Activated CD4-positive, alpha-beta T cell treated with anti-CD3 and anti-CD28 coated beads for 36 hours (primary cell): ENCODE measurements at regions not wholly inside any gene's neighbourhood (a gene's known extent, or its start where the extent isn't known, plus 50 kb on each side); places are given as distances from the start of the nearest gene placed in this dataset.

Experiments
- ATAC-seq: fragments of 200-7000 bp; cut with Tn5 transposase; one replicate; pipeline ENCODE4 v1.10.0; 2021; ENCODE audit warnings: mild to moderate bottlenecking, moderate library complexity
- CTCF ChIA-PET: fragments of 350-600 bp; sonication (Branson Sonifier 250); formaldehyde crosslinking; loops from one replicate; lab custom pipeline; 2021; ENCODE audit warnings: antibody characterized with exemption; lab: Charles Lee
- POLR2A ChIA-PET: fragments of 350-600 bp; sonication (Branson Sonifier 250); formaldehyde crosslinking; loops from one replicate; lab custom pipeline; 2021; ENCODE audit warnings: antibody characterized with exemption, inconsistent platforms; lab: Charles Lee
- DNase-seq: peaks from one replicate; pipeline ENCODE4 v3.0.0-alpha.2; 2020
- H3K27ac Mint-ChIP-seq: one replicate; pipeline ENCODE4 v1.8.0; 2021; ENCODE audit warnings: mixed read lengths
- H3K27me3 Mint-ChIP-seq: one replicate; pipeline ENCODE4 v1.8.0; 2021; ENCODE audit warnings: mixed read lengths
- H3K36me3 Mint-ChIP-seq: one replicate; pipeline ENCODE4 v1.8.0; 2021; ENCODE audit warnings: low read depth, mixed read lengths
- H3K4me1 Mint-ChIP-seq: one replicate; pipeline ENCODE4 v1.8.0; 2021; ENCODE audit warnings: mixed read lengths
- H3K4me3 Mint-ChIP-seq: one replicate; pipeline ENCODE4 v1.8.0; 2021; ENCODE audit warnings: mild to moderate bottlenecking, moderate library complexity, mixed read lengths
- H3K9me3 Mint-ChIP-seq: one replicate; pipeline ENCODE4 v1.8.0; 2021; ENCODE audit warnings: low read depth, mixed read lengths
- intact Hi-C, 2 experiments: fragments of 100-400 bp; cut with DNase I in 1 of 2; cut with micrococcal nuclease in 1 of 2; formaldehyde crosslinking; loops; one replicate each; pipeline versions ENCODE4 v1.14.2 to v1.15.1; 2022 to 2024; cut with DNase I, micrococcal nuclease

- Mint-ChIP-seq H3K27ac (no peak overlapping the region), H3K36me3 (no peaks in the 10 kb centered on the region), H3K4me3 (no peak overlapping the region), H3K4me1 (no peaks in the 10 kb centered on the region), H3K9me3 (no peaks in the 10 kb centered on the region), H3K27me3 (no peaks in the 10 kb centered on the region)
- DNase-seq, result no peak
- CTCF ChIA-PET, result interaction anchor here (0.6 kb wide), 1 partner anchor 1302 kb away, joined by 3 read pairs; no protein-coding TSS in a partner anchor
- intact Hi-C loops, result no loop called here
- POLR2A ChIA-PET, result no interaction called here
- ATAC-seq, result no peak
These were observed 566.3 kb downstream of the TCERG1L start for GRCh38 chr10:130745251-130745650.

GRCh38 chr10:130745821-130746220, 565.7 kb downstream of the TCERG1L start:
- no peaks in the 10 kb centered on the region for H3K9me3 Mint-ChIP-seq
- POLR2A ChIA-PET, result no interaction called here
- intact Hi-C loops, result no loop called here
- no peaks in the 10 kb centered on the region for H3K27me3 Mint-ChIP-seq
- H3K4me1 Mint-ChIP-seq, result no peaks in the 10 kb centered on the region
- H3K4me3 Mint-ChIP-seq, result no peak overlapping the region
- CTCF ChIA-PET, result interaction anchor here (0.5 kb wide), 1 partner anchor 434 kb away, joined by 3 read pairs; no protein-coding TSS in a partner anchor
- ATAC-seq (no peak), DNase-seq (no peak)
- no peak overlapping the region for H3K27ac Mint-ChIP-seq
- no peaks in the 10 kb centered on the region for H3K36me3 Mint-ChIP-seq

GRCh38 chr10:130746311-130746710, 565.2 kb downstream of the TCERG1L start:
- Mint-ChIP-seq H3K4me1 (no peaks in the 10 kb centered on the region), H3K9me3 (no peaks in the 10 kb centered on the region), H3K4me3 (no peak overlapping the region), H3K27me3 (no peaks in the 10 kb centered on the region), H3K27ac (no peak overlapping the region), H3K36me3 (no peaks in the 10 kb centered on the region)
- ChIA-PET CTCF (interaction anchor here (0.5 kb wide), 1 partner anchor 433 kb away, joined by 3 read pairs; no protein-coding TSS in a partner anchor), POLR2A (no interaction called here)
- intact Hi-C loops, result no loop called here
- no peak for DNase-seq
- no peak for ATAC-seq

- no peaks in the 10 kb centered on the region for H3K9me3 Mint-ChIP-seq
- H3K4me3 Mint-ChIP-seq, result no peak overlapping the region
- CTCF ChIA-PET, result no interaction called here
- H3K27me3 Mint-ChIP-seq, result no peaks in the 10 kb centered on the region
- no peaks in the 10 kb centered on the region for H3K36me3 Mint-ChIP-seq
- POLR2A ChIA-PET, result no interaction called here
- ATAC-seq, result no peak
- no peaks in the 10 kb centered on the region for H3K4me1 Mint-ChIP-seq
- intact Hi-C loops, result no loop called here
- no peak for DNase-seq
- no peak overlapping the region for H3K27ac Mint-ChIP-seq
These were observed 564.2 kb downstream of the TCERG1L start for GRCh38 chr10:130747356-130747755.

- ChIA-PET CTCF (no interaction called here), POLR2A (no interaction called here)
- no peak overlapping the region for H3K27ac Mint-ChIP-seq
- H3K9me3 Mint-ChIP-seq, result no peaks in the 10 kb centered on the region
- no peaks in the 10 kb centered on the region for H3K27me3 Mint-ChIP-seq
- no peak for DNase-seq
- no peaks in the 10 kb centered on the region for H3K4me1 Mint-ChIP-seq
- intact Hi-C loops, result no loop called here
- no peaks in the 10 kb centered on the region for H3K36me3 Mint-ChIP-seq
- no peak overlapping the region for H3K4me3 Mint-ChIP-seq
- ATAC-seq, result no peak
These were observed 563.6 kb downstream of the TCERG1L start for GRCh38 chr10:130747946-130748345.

GRCh38 chr10:130748409-130749057, 563.0 kb downstream of the TCERG1L start:
- H3K9me3 Mint-ChIP-seq, result no peaks in the 10 kb centered on the region

GRCh38 chr10:130749911-130750310, 561.6 kb downstream of the TCERG1L start:
- Mint-ChIP-seq H3K27me3 (no peaks in the 10 kb centered on the region), H3K4me3 (no peak overlapping the region), H3K4me1 (no peaks in the 10 kb centered on the region), H3K27ac (no peak overlapping the region), H3K36me3 (no peaks in the 10 kb centered on the region), H3K9me3 (peaks cover 3% of the 10 kb centered on the region)
- ATAC-seq, result no peak
- ChIA-PET CTCF (interaction anchor here (0.7 kb wide), 1 partner anchor 124 kb away, joined by 3 read pairs; no protein-coding TSS in a partner anchor), POLR2A (no interaction called here)
- DNase-seq, result no peak
- intact Hi-C loops, result no loop called here

More at GRCh38 chr10:130748409-130749057, 563.0 kb downstream of the TCERG1L start:
- CTCF ChIA-PET, result no interaction called here
- DNase-seq (no peak), ATAC-seq (no peak)
- H3K4me3 Mint-ChIP-seq, result no peak overlapping the region
- POLR2A ChIA-PET, result no interaction called here
- no peak overlapping the region for H3K27ac Mint-ChIP-seq
- H3K27me3 Mint-ChIP-seq, result no peaks in the 10 kb centered on the region
- no peaks in the 10 kb centered on the region for H3K4me1 Mint-ChIP-seq
- intact Hi-C loops, result no loop called here
- no peaks in the 10 kb centered on the region for H3K36me3 Mint-ChIP-seq

- H3K9me3 Mint-ChIP-seq, result peaks cover 7% of the 10 kb centered on the region
- no peaks in the 10 kb centered on the region for H3K36me3 Mint-ChIP-seq
- no peak overlapping the region for H3K4me3 Mint-ChIP-seq
- no peaks in the 10 kb centered on the region for H3K27me3 Mint-ChIP-seq
- intact Hi-C loops, result no loop called here
- ChIA-PET CTCF (interaction anchor here (0.7 kb wide), 1 partner anchor 123 kb away, joined by 3 read pairs; no protein-coding TSS in a partner anchor), POLR2A (no interaction called here)
- H3K27ac Mint-ChIP-seq, result no peak overlapping the region
- ATAC-seq, result no peak
- no peak for DNase-seq
- H3K4me1 Mint-ChIP-seq, result no peaks in the 10 kb centered on the region
These were observed 561.1 kb downstream of the TCERG1L start for GRCh38 chr10:130750441-130750840.

GRCh38 chr10:130751106-130751840, 560.2 kb downstream of the TCERG1L start:
- H3K4me3 Mint-ChIP-seq, result no peak overlapping the region
- no peaks in the 10 kb centered on the region for H3K27me3 Mint-ChIP-seq
- no peaks in the 10 kb centered on the region for H3K36me3 Mint-ChIP-seq
- peaks cover 9% of the 10 kb centered on the region for H3K9me3 Mint-ChIP-seq
- intact Hi-C loops, result no loop called here
- ATAC-seq, result no peak
- no peaks in the 10 kb centered on the region for H3K4me1 Mint-ChIP-seq
- ChIA-PET POLR2A (no interaction called here), CTCF (no interaction called here)
- no peak overlapping the region for H3K27ac Mint-ChIP-seq
- no peak for DNase-seq

GRCh38 chr10:130751851-130752250, 559.7 kb downstream of the TCERG1L start:
- no peak for ATAC-seq
- intact Hi-C loops, result no loop called here
- no peaks in the 10 kb centered on the region for H3K27me3 Mint-ChIP-seq
- H3K4me3 Mint-ChIP-seq, result no peak overlapping the region
- no peak overlapping the region for H3K27ac Mint-ChIP-seq
- no peaks in the 10 kb centered on the region for H3K36me3 Mint-ChIP-seq
- ChIA-PET POLR2A (no interaction called here), CTCF (no interaction called here)
- H3K4me1 Mint-ChIP-seq, result no peaks in the 10 kb centered on the region
- H3K9me3 Mint-ChIP-seq, result peaks cover 9% of the 10 kb centered on the region
- DNase-seq, result no peak

GRCh38 chr10:130756651-130757050, 554.9 kb downstream of the TCERG1L start:
- intact Hi-C loops, result no loop called here
- H3K9me3 Mint-ChIP-seq, result peaks cover 9% of the 10 kb centered on the region
- POLR2A ChIA-PET, result no interaction called here

GRCh38 chr10:130757271-130757670, 554.2 kb downstream of the TCERG1L start:
- intact Hi-C loops, result no loop called here
- Mint-ChIP-seq H3K9me3 (peaks cover 9% of the 10 kb centered on the region), H3K27me3 (no peaks in the 10 kb centered on the region), H3K36me3 (no peaks in the 10 kb centered on the region), H3K4me3 (no peak overlapping the region), H3K4me1 (no peaks in the 10 kb centered on the region), H3K27ac (no peak overlapping the region)
- ChIA-PET POLR2A (no interaction called here), CTCF (interaction anchor here (0.5 kb wide), 1 partner anchor 69 kb away, joined by 3 read pairs; no protein-coding TSS in a partner anchor)
- ATAC-seq (no peak), DNase-seq (no peak)

More at GRCh38 chr10:130756651-130757050, 554.9 kb downstream of the TCERG1L start:
- DNase-seq (no peak), ATAC-seq (no peak)
- no peaks in the 10 kb centered on the region for H3K4me1 Mint-ChIP-seq
- no peak overlapping the region for H3K27ac Mint-ChIP-seq
- CTCF ChIA-PET, result no interaction called here
- H3K27me3 Mint-ChIP-seq, result no peaks in the 10 kb centered on the region
- H3K36me3 Mint-ChIP-seq, result no peaks in the 10 kb centered on the region
- H3K4me3 Mint-ChIP-seq, result no peak overlapping the region
